Smooth muscle cell (in vitro differentiated cells): ENCODE measurements at regions not wholly inside any gene's neighbourhood (a gene's known extent, or its start where the extent isn't known, plus 50 kb on each side); places are given as distances from the start of the nearest gene placed in this dataset.

Experiments
- DNase-seq: peaks from one replicate; lab custom pipeline; 2025; ENCODE audit not compliant: unreplicated experiment; lab: John Stamatoyannopoulos, UW
- H2AFZ ChIP-seq: fragments of 200-600 bp; sonication (generic); 2 replicates; pipeline ENCODE4 v1.6.0; 2016; ENCODE audit warnings: antibody characterized with exemption, low read depth, mild to moderate bottlenecking
- H3F3A ChIP-seq: fragments of 200-600 bp; sonication (generic); 2 replicates; pipeline ENCODE4 v1.6.0; 2017; ENCODE audit warnings: antibody characterized with exemption, low read depth
- H3K27ac ChIP-seq: fragments of 200-600 bp; sonication (generic); 2 replicates; pipeline ENCODE4 v1.5.1; 2016; ENCODE audit warnings: low read depth, mild to moderate bottlenecking
- H3K27me3 ChIP-seq: fragments of 200-600 bp; sonication (generic); 2 replicates; pipeline ENCODE4 v1.6.1; 2016; ENCODE audit warnings: low read depth, mild to moderate bottlenecking
- H3K36me3 ChIP-seq: fragments of 200-600 bp; sonication (generic); 2 replicates; pipeline ENCODE4 v1.5.1; 2016; ENCODE audit warnings: low read depth
- H3K4me1 ChIP-seq: fragments of 200-600 bp; sonication (generic); 2 replicates; pipeline ENCODE4 v1.5.1; 2016; ENCODE audit warnings: low read depth
- H3K4me2 ChIP-seq: fragments of 200-600 bp; sonication (generic); 2 replicates; pipeline ENCODE4 v1.6.0; 2016; ENCODE audit warnings: mild to moderate bottlenecking
- H3K4me3 ChIP-seq: fragments of 200-600 bp; sonication (generic); 2 replicates; pipeline ENCODE4 v1.5.1; 2016; ENCODE audit warnings: mild to moderate bottlenecking
- H3K79me2 ChIP-seq: fragments of 200-600 bp; sonication (generic); 2 replicates; pipeline ENCODE4 v1.6.0; 2016; ENCODE audit warnings: low read depth, mild to moderate bottlenecking
- H3K9ac ChIP-seq: fragments of 200-600 bp; sonication (generic); 2 replicates; pipeline ENCODE4 v1.6.0; 2016; ENCODE audit warnings: low read depth
- H3K9me3 ChIP-seq: fragments of 200-600 bp; sonication (generic); replicated peaks from 2 replicates; pipeline ENCODE4 v1.5.1; 2016; ENCODE audit warnings: low read depth
- H4K20me1 ChIP-seq: fragments of 200-600 bp; sonication (generic); 2 replicates; pipeline ENCODE4 v1.6.0; 2016; ENCODE audit warnings: low read depth
- WGBS: methylation state at CpG from one replicate; pipeline ENCODE4 v1.1.7; 2016; ENCODE audit warnings: low lambda C conversion rate; 5-methylcytosine and 5-hydroxymethylcytosine counted together
- TF ChIP-seq, protein P1 (sequence below): fragments of 200-600 bp; sonication (generic); IDR thresholded peaks from 2 replicates; pipeline ENCODE4 v1.5.1; 2017; ENCODE audit warnings: borderline replicate concordance, mild to moderate bottlenecking, antibody characterized with exemption; ENCODE audit not compliant: insufficient read depth, poor library complexity, severe bottlenecking

DNA sequence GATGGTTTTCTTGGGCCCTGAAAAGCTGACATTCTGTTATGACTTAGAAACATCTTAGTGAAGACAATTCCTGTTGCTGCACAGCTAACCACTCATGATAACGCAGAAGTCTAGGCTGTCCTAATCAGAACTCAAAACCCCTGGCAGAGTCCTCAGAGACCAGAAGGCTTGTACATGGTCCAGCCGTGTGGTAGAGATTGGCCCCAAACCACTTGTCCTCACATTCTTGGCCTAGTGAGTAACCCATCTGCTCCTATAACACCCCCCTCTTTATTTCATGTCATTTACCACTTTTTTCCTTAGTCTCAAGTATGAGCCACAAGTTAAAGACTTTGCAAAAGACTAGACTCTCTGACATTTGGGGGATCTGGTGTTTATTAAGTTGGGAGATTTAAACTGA is 116.5 kb upstream of the ADAMTS18 start:
- Histone ChIP-seq H3K27me3 (no peaks in the 10 kb centered on the region), H2AFZ (no peak overlapping the region), H3K4me1 (no peaks in the 10 kb centered on the region), H3K4me3 (no peak overlapping the region), H4K20me1 (no peaks in the 10 kb centered on the region), H3K79me2 (no peaks in the 10 kb centered on the region), H3K4me2 (no peak overlapping the region), H3K9ac (no peak overlapping the region), H3K36me3 (no peaks in the 10 kb centered on the region), H3K9me3 (no peaks in the 10 kb centered on the region), H3K27ac (no peak overlapping the region), H3F3A (no peaks in the 10 kb centered on the region)
- TF ChIP-seq, protein P1, sequence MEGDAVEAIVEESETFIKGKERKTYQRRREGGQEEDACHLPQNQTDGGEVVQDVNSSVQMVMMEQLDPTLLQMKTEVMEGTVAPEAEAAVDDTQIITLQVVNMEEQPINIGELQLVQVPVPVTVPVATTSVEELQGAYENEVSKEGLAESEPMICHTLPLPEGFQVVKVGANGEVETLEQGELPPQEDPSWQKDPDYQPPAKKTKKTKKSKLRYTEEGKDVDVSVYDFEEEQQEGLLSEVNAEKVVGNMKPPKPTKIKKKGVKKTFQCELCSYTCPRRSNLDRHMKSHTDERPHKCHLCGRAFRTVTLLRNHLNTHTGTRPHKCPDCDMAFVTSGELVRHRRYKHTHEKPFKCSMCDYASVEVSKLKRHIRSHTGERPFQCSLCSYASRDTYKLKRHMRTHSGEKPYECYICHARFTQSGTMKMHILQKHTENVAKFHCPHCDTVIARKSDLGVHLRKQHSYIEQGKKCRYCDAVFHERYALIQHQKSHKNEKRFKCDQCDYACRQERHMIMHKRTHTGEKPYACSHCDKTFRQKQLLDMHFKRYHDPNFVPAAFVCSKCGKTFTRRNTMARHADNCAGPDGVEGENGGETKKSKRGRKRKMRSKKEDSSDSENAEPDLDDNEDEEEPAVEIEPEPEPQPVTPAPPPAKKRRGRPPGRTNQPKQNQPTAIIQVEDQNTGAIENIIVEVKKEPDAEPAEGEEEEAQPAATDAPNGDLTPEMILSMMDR = no peak
- no peak for DNase-seq
- 46% methylated on average over 2 of the region's 2 CpGs for whole genome bisulfite sequencing

DNA sequence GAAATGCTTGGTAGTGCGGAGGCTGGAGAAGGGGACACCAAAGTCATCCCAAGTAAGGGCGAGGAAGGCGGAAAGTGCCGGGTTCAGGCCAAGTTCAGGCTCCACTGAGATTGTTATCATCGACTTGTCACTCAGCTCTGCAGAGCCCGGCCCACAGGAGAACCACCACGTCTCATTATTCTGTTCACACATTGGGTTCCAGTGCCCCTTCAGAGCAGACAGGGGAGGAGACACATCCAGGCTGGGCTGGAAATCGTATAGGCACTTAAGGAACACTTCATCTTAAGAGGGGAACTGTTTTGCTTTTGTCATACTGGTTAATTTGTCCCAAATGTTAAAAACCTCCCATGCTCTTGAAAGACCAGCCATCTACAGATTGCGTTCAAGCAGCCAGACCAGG is 118.3 kb upstream of the ADAMTS18 start:
- no peaks in the 10 kb centered on the region for H3K27me3 ChIP-seq
- H3K9me3 ChIP-seq = no peaks in the 10 kb centered on the region
- no peak for DNase-seq
- no peaks in the 10 kb centered on the region for H3K79me2 ChIP-seq
- H2AFZ ChIP-seq = no peak overlapping the region
- H3F3A ChIP-seq = no peaks in the 10 kb centered on the region
- H3K4me3 ChIP-seq = no peak overlapping the region
- no peak overlapping the region for H3K9ac ChIP-seq
- H3K36me3 ChIP-seq = no peaks in the 10 kb centered on the region
- H3K27ac ChIP-seq = no peak overlapping the region
- WGBS = 77% methylated on average over 9 of the region's 9 CpGs
- TF ChIP-seq, protein P1 = no peak
- no peak overlapping the region for H3K4me2 ChIP-seq
- H3K4me1 ChIP-seq = no peaks in the 10 kb centered on the region
- H4K20me1 ChIP-seq = no peaks in the 10 kb centered on the region

DNA sequence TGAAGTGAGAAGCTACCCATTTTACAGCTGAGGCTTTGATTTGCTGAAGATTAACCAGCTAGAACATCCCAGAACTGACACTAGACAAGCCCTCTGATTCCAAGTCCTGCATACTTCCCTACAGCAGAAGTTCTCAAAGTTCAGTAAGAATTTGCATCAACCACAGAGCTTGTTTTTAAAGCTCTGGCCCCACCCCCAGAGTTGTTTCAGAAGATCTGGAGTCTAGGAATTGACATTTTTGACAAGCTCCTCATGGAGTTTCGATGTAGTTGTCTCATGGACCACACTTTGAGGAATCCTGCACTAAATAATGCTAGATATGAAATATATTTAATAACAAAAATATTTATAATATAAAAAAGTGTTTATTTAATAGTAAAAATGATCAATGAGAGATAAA is 120.3 kb upstream of the ADAMTS18 start:
- TF ChIP-seq, protein P1 = no peak
- Histone ChIP-seq H3K4me3 (no peak overlapping the region), H4K20me1 (no peaks in the 10 kb centered on the region), H3K27ac (no peak overlapping the region), H3K4me1 (no peaks in the 10 kb centered on the region), H3K79me2 (no peaks in the 10 kb centered on the region), H3K27me3 (no peaks in the 10 kb centered on the region), H3K4me2 (no peak overlapping the region), H3F3A (no peaks in the 10 kb centered on the region), H3K9me3 (no peaks in the 10 kb centered on the region), H3K36me3 (no peaks in the 10 kb centered on the region), H2AFZ (no peak overlapping the region), H3K9ac (no peak overlapping the region)
- DNase-seq = no peak
- 85% methylated on average over 1 of the region's 1 CpG for WGBS

DNA sequence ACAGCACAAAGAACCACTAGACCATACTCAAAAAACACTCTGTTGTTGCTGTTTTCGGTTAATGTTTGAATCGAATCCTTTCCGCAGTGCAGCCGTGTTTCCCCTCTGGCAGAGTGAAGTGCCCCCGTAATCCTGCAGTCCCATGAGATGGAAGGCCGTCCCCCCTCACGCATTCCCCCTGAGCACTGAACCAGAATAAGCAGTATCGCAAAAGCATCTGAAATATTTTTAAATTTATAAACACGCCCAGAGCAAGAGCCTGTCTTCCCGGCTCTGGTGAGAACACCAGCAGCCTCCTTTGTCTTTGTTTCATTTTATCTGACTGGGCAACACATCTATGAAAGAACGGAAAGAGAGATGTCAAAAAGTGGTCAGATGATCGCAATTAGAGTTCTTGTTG is 121.0 kb upstream of the ADAMTS18 start:
- H3K9me3 ChIP-seq = no peaks in the 10 kb centered on the region
- TF ChIP-seq, protein P1 = no peak
- no peaks in the 10 kb centered on the region for H3K36me3 ChIP-seq
- H3K9ac ChIP-seq = no peak overlapping the region
- no peak overlapping the region for H3K27ac ChIP-seq
- no peak for DNase-seq
- no peaks in the 10 kb centered on the region for H3K79me2 ChIP-seq
- H3K4me3 ChIP-seq = no peak overlapping the region
- H3K4me2 ChIP-seq = no peak overlapping the region
- no peaks in the 10 kb centered on the region for H3F3A ChIP-seq
- WGBS = 89% methylated on average over 12 of the region's 12 CpGs
- no peaks in the 10 kb centered on the region for H3K27me3 ChIP-seq
- no peak overlapping the region for H2AFZ ChIP-seq
- H3K4me1 ChIP-seq = no peaks in the 10 kb centered on the region
- H4K20me1 ChIP-seq = no peaks in the 10 kb centered on the region
